ENCODE measurements at regions not wholly inside any gene's neighbourhood (a gene's known extent, or its start where the extent isn't known, plus 50 kb on each side); places are given as distances from the start of the nearest gene placed in this dataset.

- Histone ChIP-seq H3K9me3 (ENCODE audit: control insufficient read depth in 2 of 2, insufficient read depth in 1 of 2, low read depth in 1 of 2, low read length in 1 of 2) (no peaks in the 10 kb centered on the region), H3K27ac (ENCODE audit: low read depth in 2 of 2, low read length in 1 of 2) (no peak overlapping the region), H3K27me3 (ENCODE audit: control insufficient read depth in 1 of 2, insufficient read depth in 2 of 2, low read length in 2 of 2) (no peaks in the 10 kb centered on the region), H3K4me3 (ENCODE audit: low read depth in 1 of 2, low read length in 2 of 2) (no peak overlapping the region), H3K4me1 (ENCODE audit: control insufficient read depth in 2 of 2, insufficient read depth in 2 of 2, low read length in 1 of 2) (no peaks in the 10 kb centered on the region), H3K36me3 (ENCODE audit: control insufficient read depth in 2 of 2, insufficient read depth in 2 of 2, low read length in 1 of 2) (no peaks in the 10 kb centered on the region)
- WGBS, 2 donors: 83 to 87% methylated on average over 4 of the region's 4 CpGs
Measured at GRCh38 chr20:54865273-54865672, 389.9 kb downstream of the DOK5 start.

- H3K27me3 ChIP-seq (ENCODE audit: control insufficient read depth in 1 of 2, insufficient read depth in 2 of 2, low read length in 2 of 2): no peaks in the 10 kb centered on the region
- H3K4me1 ChIP-seq (ENCODE audit: control insufficient read depth in 2 of 2, insufficient read depth in 2 of 2, low read length in 1 of 2): no peaks in the 10 kb centered on the region
- no peak overlapping the region for H3K4me3 ChIP-seq (ENCODE audit: low read depth in 1 of 2, low read length in 2 of 2)
- WGBS, 2 donors: 62 to 65% methylated on average over 4 of the region's 4 CpGs
- no peaks in the 10 kb centered on the region for H3K9me3 ChIP-seq (ENCODE audit: control insufficient read depth in 2 of 2, insufficient read depth in 1 of 2, low read depth in 1 of 2, low read length in 1 of 2)
- H3K36me3 ChIP-seq (ENCODE audit: control insufficient read depth in 2 of 2, insufficient read depth in 2 of 2, low read length in 1 of 2): no peaks in the 10 kb centered on the region
- H3K27ac ChIP-seq (ENCODE audit: low read depth in 2 of 2, low read length in 1 of 2): no peak overlapping the region
Measured at GRCh38 chr20:54860716-54861115, 385.3 kb downstream of the DOK5 start.

- Histone ChIP-seq H3K27ac (ENCODE audit: low read depth in 2 of 2, low read length in 1 of 2) (no peak overlapping the region), H3K36me3 (ENCODE audit: control insufficient read depth in 2 of 2, insufficient read depth in 2 of 2, low read length in 1 of 2) (no peaks in the 10 kb centered on the region), H3K9me3 (ENCODE audit: control insufficient read depth in 2 of 2, insufficient read depth in 1 of 2, low read depth in 1 of 2, low read length in 1 of 2) (no peaks in the 10 kb centered on the region), H3K27me3 (ENCODE audit: control insufficient read depth in 1 of 2, insufficient read depth in 2 of 2, low read length in 2 of 2) (no peaks in the 10 kb centered on the region), H3K4me3 (ENCODE audit: low read depth in 1 of 2, low read length in 2 of 2) (no peak overlapping the region), H3K4me1 (ENCODE audit: control insufficient read depth in 2 of 2, insufficient read depth in 2 of 2, low read length in 1 of 2) (no peaks in the 10 kb centered on the region)
- 94 to 98% methylated on average over 2 of the region's 2 CpGs for WGBS, 2 donors
Measured at GRCh38 chr20:54856202-54856601, 380.8 kb downstream of the DOK5 start.

- H3K4me3 ChIP-seq (ENCODE audit: low read depth in 1 of 2, low read length in 2 of 2): no peak overlapping the region
- WGBS, 2 donors: 74 to 76% methylated on average over 3 of the region's 3 CpGs
- no peaks in the 10 kb centered on the region for H3K27me3 ChIP-seq (ENCODE audit: control insufficient read depth in 1 of 2, insufficient read depth in 2 of 2, low read length in 2 of 2)
- H3K4me1 ChIP-seq (ENCODE audit: control insufficient read depth in 2 of 2, insufficient read depth in 2 of 2, low read length in 1 of 2): no peaks in the 10 kb centered on the region
- no peaks in the 10 kb centered on the region for H3K36me3 ChIP-seq (ENCODE audit: control insufficient read depth in 2 of 2, insufficient read depth in 2 of 2, low read length in 1 of 2)
- H3K27ac ChIP-seq (ENCODE audit: low read depth in 2 of 2, low read length in 1 of 2): no peak overlapping the region
- no peaks in the 10 kb centered on the region for H3K9me3 ChIP-seq (ENCODE audit: control insufficient read depth in 2 of 2, insufficient read depth in 1 of 2, low read depth in 1 of 2, low read length in 1 of 2)
Measured at GRCh38 chr20:54849741-54850140, 374.3 kb downstream of the DOK5 start.

GRCh38 chr20:54848984-54849538 is 373.7 kb downstream of the DOK5 start:
- Histone ChIP-seq H3K27ac (ENCODE audit: low read depth in 2 of 2, low read length in 1 of 2) (no peak overlapping the region), H3K36me3 (ENCODE audit: control insufficient read depth in 2 of 2, insufficient read depth in 2 of 2, low read length in 1 of 2) (no peaks in the 10 kb centered on the region), H3K9me3 (ENCODE audit: control insufficient read depth in 2 of 2, insufficient read depth in 1 of 2, low read depth in 1 of 2, low read length in 1 of 2) (no peaks in the 10 kb centered on the region), H3K4me1 (ENCODE audit: control insufficient read depth in 2 of 2, insufficient read depth in 2 of 2, low read length in 1 of 2) (no peaks in the 10 kb centered on the region), H3K4me3 (ENCODE audit: low read depth in 1 of 2, low read length in 2 of 2) (no peak overlapping the region), H3K27me3 (ENCODE audit: control insufficient read depth in 1 of 2, insufficient read depth in 2 of 2, low read length in 2 of 2) (no peaks in the 10 kb centered on the region)
- WGBS, 2 donors: 69 to 80% methylated on average over 2 of the region's 2 CpGs

GRCh38 chr20:54848262-54848661 is 372.9 kb downstream of the DOK5 start:
- Histone ChIP-seq H3K27ac (ENCODE audit: low read depth in 2 of 2, low read length in 1 of 2) (no peak overlapping the region), H3K36me3 (ENCODE audit: control insufficient read depth in 2 of 2, insufficient read depth in 2 of 2, low read length in 1 of 2) (no peaks in the 10 kb centered on the region), H3K4me1 (ENCODE audit: control insufficient read depth in 2 of 2, insufficient read depth in 2 of 2, low read length in 1 of 2) (no peaks in the 10 kb centered on the region), H3K9me3 (ENCODE audit: control insufficient read depth in 2 of 2, insufficient read depth in 1 of 2, low read depth in 1 of 2, low read length in 1 of 2) (no peaks in the 10 kb centered on the region), H3K4me3 (ENCODE audit: low read depth in 1 of 2, low read length in 2 of 2) (no peak overlapping the region), H3K27me3 (ENCODE audit: control insufficient read depth in 1 of 2, insufficient read depth in 2 of 2, low read length in 2 of 2) (no peaks in the 10 kb centered on the region)
- WGBS, 2 donors: 62 to 67% methylated on average over 5 of the region's 5 CpGs

GRCh38 chr20:54846948-54847347 is 371.6 kb downstream of the DOK5 start:
- Histone ChIP-seq H3K4me1 (ENCODE audit: control insufficient read depth in 2 of 2, insufficient read depth in 2 of 2, low read length in 1 of 2) (no peaks in the 10 kb centered on the region), H3K36me3 (ENCODE audit: control insufficient read depth in 2 of 2, insufficient read depth in 2 of 2, low read length in 1 of 2) (no peaks in the 10 kb centered on the region), H3K4me3 (ENCODE audit: low read depth in 1 of 2, low read length in 2 of 2) (no peak overlapping the region), H3K27me3 (ENCODE audit: control insufficient read depth in 1 of 2, insufficient read depth in 2 of 2, low read length in 2 of 2) (no peaks in the 10 kb centered on the region), H3K27ac (ENCODE audit: low read depth in 2 of 2, low read length in 1 of 2) (no peak overlapping the region), H3K9me3 (ENCODE audit: control insufficient read depth in 2 of 2, insufficient read depth in 1 of 2, low read depth in 1 of 2, low read length in 1 of 2) (no peaks in the 10 kb centered on the region)
- 88% methylated on average over 4 of the region's 4 CpGs for WGBS, 2 donors

- no peaks in the 10 kb centered on the region for H3K36me3 ChIP-seq (ENCODE audit: control insufficient read depth in 2 of 2, insufficient read depth in 2 of 2, low read length in 1 of 2)
- 61 to 68% methylated on average over 2 of the region's 2 CpGs for WGBS, 2 donors
- H3K9me3 ChIP-seq (ENCODE audit: control insufficient read depth in 2 of 2, insufficient read depth in 1 of 2, low read depth in 1 of 2, low read length in 1 of 2): no peaks in the 10 kb centered on the region
- H3K4me1 ChIP-seq (ENCODE audit: control insufficient read depth in 2 of 2, insufficient read depth in 2 of 2, low read length in 1 of 2): no peaks in the 10 kb centered on the region
- H3K4me3 ChIP-seq (ENCODE audit: low read depth in 1 of 2, low read length in 2 of 2): no peak overlapping the region
- H3K27me3 ChIP-seq (ENCODE audit: control insufficient read depth in 1 of 2, insufficient read depth in 2 of 2, low read length in 2 of 2): no peaks in the 10 kb centered on the region
- H3K27ac ChIP-seq (ENCODE audit: low read depth in 2 of 2, low read length in 1 of 2): no peak overlapping the region
Measured at GRCh38 chr20:54844346-54844745, 369.0 kb downstream of the DOK5 start.

GRCh38 chr20:54843865-54844264 is 368.5 kb downstream of the DOK5 start:
- Histone ChIP-seq H3K4me1 (ENCODE audit: control insufficient read depth in 2 of 2, insufficient read depth in 2 of 2, low read length in 1 of 2) (no peaks in the 10 kb centered on the region), H3K9me3 (ENCODE audit: control insufficient read depth in 2 of 2, insufficient read depth in 1 of 2, low read depth in 1 of 2, low read length in 1 of 2) (no peaks in the 10 kb centered on the region), H3K4me3 (ENCODE audit: low read depth in 1 of 2, low read length in 2 of 2) (no peak overlapping the region), H3K27ac (ENCODE audit: low read depth in 2 of 2, low read length in 1 of 2) (no peak overlapping the region), H3K36me3 (ENCODE audit: control insufficient read depth in 2 of 2, insufficient read depth in 2 of 2, low read length in 1 of 2) (no peaks in the 10 kb centered on the region), H3K27me3 (ENCODE audit: control insufficient read depth in 1 of 2, insufficient read depth in 2 of 2, low read length in 2 of 2) (no peaks in the 10 kb centered on the region)
- WGBS, 2 donors: 42 to 62% methylated on average over 5 of the region's 5 CpGs

GRCh38 chr20:54843431-54843830 is 368.0 kb downstream of the DOK5 start:
- Histone ChIP-seq H3K27me3 (ENCODE audit: control insufficient read depth in 1 of 2, insufficient read depth in 2 of 2, low read length in 2 of 2) (no peaks in the 10 kb centered on the region), H3K36me3 (ENCODE audit: control insufficient read depth in 2 of 2, insufficient read depth in 2 of 2, low read length in 1 of 2) (no peaks in the 10 kb centered on the region), H3K9me3 (ENCODE audit: control insufficient read depth in 2 of 2, insufficient read depth in 1 of 2, low read depth in 1 of 2, low read length in 1 of 2) (no peaks in the 10 kb centered on the region), H3K4me1 (ENCODE audit: control insufficient read depth in 2 of 2, insufficient read depth in 2 of 2, low read length in 1 of 2) (no peaks in the 10 kb centered on the region), H3K4me3 (ENCODE audit: low read depth in 1 of 2, low read length in 2 of 2) (no peak overlapping the region), H3K27ac (ENCODE audit: low read depth in 2 of 2, low read length in 1 of 2) (no peak overlapping the region)
- 77 to 95% methylated on average over 1 of the region's 1 CpG for WGBS, 2 donors
